RWPE1 (cell line): ENCODE measurements at regions not wholly inside any gene's neighbourhood (a gene's known extent, or its start where the extent isn't known, plus 50 kb on each side); places are given as distances from the start of the nearest gene placed in this dataset.

Source experiments
- CTCF ChIA-PET: fragments of 350-600 bp; sonication (Branson Sonifier 250); formaldehyde crosslinking; extraction: SDS; loops from one replicate; lab custom pipeline; 2021; lab: Yijun Ruan, JAX
- POLR2A ChIA-PET: fragments of 400-600 bp; formaldehyde crosslinking; extraction: SDS; loops from one replicate; lab custom pipeline; 2020; ENCODE audit warnings: antibody characterized with exemption; ENCODE audit not compliant: low non-redundant PET; lab: Yijun Ruan, JAX
- DNase-seq: peaks from one replicate; pipeline ENCODE4 v3.0.0; 2012; ENCODE audit warnings: low spot score
- H3K27ac ChIP-seq: fragments of 450-650 bp; 2 replicates; pipeline ENCODE4 v1.5.1; 2017
- TF ChIP-seq, protein P1 (sequence below): fragments of 450-650 bp; conservative IDR thresholded peaks from 2 replicates; pipeline ENCODE4 v1.5.1; 2017; ENCODE audit warnings: low read depth, mild to moderate bottlenecking

DNA sequence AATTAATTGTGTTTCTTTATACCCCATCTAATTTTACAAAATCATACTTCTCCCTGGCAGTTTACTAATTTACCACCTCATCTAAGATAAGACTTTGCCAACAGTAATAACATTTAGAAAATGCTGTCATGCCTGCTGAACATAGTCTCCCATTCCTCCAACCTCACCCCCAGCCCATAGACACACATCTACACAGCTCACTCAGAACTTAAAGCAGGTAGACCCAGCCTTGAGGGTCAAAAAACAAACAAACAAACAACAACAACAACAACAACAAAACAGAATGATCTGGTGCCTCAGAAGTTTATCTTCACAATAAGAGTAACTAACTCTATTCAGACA lies 94.0 kb downstream of the ZC3H11B start:
- TF ChIP-seq, protein P1, sequence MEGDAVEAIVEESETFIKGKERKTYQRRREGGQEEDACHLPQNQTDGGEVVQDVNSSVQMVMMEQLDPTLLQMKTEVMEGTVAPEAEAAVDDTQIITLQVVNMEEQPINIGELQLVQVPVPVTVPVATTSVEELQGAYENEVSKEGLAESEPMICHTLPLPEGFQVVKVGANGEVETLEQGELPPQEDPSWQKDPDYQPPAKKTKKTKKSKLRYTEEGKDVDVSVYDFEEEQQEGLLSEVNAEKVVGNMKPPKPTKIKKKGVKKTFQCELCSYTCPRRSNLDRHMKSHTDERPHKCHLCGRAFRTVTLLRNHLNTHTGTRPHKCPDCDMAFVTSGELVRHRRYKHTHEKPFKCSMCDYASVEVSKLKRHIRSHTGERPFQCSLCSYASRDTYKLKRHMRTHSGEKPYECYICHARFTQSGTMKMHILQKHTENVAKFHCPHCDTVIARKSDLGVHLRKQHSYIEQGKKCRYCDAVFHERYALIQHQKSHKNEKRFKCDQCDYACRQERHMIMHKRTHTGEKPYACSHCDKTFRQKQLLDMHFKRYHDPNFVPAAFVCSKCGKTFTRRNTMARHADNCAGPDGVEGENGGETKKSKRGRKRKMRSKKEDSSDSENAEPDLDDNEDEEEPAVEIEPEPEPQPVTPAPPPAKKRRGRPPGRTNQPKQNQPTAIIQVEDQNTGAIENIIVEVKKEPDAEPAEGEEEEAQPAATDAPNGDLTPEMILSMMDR, result no peak
- ChIA-PET CTCF (no interaction called here), POLR2A (no interaction called here)
- no peak for DNase-seq
- no peak overlapping the region for H3K27ac ChIP-seq

DNA sequence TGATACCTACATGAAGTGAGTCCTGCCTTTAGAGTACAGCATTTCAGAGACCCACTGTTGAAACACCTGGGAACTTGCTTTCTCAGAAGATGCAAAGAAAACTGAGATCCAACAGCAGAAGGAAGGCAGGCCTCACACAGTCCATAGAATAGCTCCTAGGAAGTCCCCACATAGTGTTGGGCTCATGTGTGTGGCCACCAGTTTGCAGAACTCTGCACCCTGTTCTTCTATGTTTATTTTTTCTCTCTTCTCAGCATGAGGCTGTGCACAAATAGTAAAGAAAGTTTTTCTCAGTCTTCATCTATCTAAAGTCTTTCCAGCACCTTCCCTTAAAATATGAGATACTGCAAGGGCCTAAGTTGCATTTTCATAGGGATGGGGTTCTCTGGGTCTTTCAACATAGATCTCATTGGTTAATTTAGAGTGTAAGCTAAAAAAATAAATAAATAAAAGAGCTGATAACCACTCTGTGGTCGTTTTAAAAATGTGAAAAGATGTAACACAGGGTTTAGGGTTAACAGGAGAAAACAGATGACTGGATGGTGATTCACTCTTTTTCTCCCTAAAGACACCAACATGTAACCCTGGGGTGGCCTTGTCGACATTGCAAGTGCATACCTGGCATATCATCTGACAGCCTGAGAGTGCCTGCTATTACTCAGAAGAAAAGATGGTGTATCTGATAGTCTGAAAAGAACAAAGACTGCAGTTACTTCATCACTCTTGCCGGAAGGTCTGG lies 94.6 kb downstream of the ZC3H11B start:
- CTCF ChIA-PET, result no interaction called here
- TF ChIP-seq, protein P1, result no peak
- DNase-seq, result peak; percentile 80
- H3K27ac ChIP-seq, result no peak overlapping the region
- POLR2A ChIA-PET, result no interaction called here

- TF ChIP-seq, protein P1, result no peak
- ChIA-PET CTCF (no interaction called here), POLR2A (no interaction called here)
- DNase-seq, result peak; percentile 37
- no peak overlapping the region for H3K27ac ChIP-seq
Observed at GRCh38 chr1:219517031-219517430, 95.9 kb downstream of the ZC3H11B start.

DNA sequence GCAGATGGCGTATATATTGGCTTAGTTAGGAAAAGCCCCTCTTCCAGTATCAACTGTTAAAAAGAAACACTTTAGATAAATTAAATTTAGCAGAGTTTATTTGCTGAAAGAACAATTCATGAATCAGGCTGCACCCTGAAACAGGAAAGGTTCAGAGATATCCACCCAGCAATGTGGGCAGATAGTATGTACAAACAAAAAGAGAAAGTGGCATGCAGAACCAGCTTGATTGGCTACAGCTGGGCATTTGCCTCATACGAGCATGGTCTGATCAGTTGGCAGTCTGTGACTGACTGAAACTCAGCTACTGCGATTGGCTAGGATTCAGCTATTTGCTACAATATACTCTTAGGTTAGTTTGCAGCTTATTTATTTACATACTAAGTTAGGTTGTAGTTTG lies 98.2 kb downstream of the ZC3H11B start:
- CTCF ChIA-PET, result interaction anchor here (0.7 to 1.2 kb wide), 2 partner anchors 10 to 184 kb away, joined by 3 to 4 read pairs; no protein-coding TSS in a partner anchor
- DNase-seq, result no peak
- no peak overlapping the region for H3K27ac ChIP-seq
- POLR2A ChIA-PET, result no interaction called here
- TF ChIP-seq, protein P1, result no peak

DNA sequence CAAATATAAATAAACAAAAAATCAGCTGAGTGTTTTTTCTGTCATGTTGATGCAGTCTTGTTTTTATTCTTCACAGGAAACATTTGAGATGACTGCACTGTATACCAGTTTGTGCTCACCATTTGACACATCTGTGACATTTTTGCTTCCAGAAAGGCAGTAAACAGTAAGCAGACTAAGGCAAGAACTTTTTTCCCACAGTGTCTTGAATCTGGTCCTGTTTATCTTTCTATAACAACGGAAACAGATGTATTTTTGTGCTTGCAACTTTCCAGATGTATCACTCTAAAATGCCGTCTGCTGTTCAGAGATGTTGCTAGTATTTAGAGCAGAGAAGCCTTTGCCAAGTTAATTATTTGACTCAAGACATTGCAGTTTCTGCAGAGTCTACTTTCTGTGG lies 105.5 kb downstream of the ZC3H11B start:
- H3K27ac ChIP-seq, result no peak overlapping the region
- TF ChIP-seq, protein P1, result no peak
- CTCF ChIA-PET, result no interaction called here
- POLR2A ChIA-PET, result no interaction called here
- DNase-seq, result no peak

DNA sequence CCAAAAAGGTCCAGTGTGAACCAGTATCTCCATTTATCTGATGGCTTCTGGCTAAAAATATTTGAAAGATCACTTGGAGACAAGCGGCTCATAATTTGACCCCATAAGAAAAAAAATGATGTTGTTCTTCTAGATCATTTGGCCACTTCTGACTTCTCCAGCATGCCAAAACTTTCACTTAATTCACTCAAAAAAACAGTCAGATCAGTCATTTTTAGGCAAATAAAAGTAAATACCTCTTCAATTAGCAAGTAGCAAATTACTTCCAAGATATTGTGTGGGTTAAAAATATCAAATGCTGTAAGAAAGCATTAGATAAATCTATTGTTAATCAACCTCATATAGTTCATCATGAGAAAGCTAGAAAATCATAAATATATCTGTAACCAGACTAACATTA lies 106.0 kb downstream of the ZC3H11B start:
- CTCF ChIA-PET, result no interaction called here
- DNase-seq, result no peak
- POLR2A ChIA-PET, result no interaction called here
- TF ChIP-seq, protein P1, result no peak
- H3K27ac ChIP-seq, result no peak overlapping the region
